NCI-H1092 (cell line): ENCODE measurements at regions not wholly inside any gene's neighbourhood (a gene's known extent, or its start where the extent isn't known, plus 50 kb on each side); places are given as distances from the start of the nearest gene placed in this dataset.

Experiments used
- DNase-seq: peaks from one replicate; lab custom pipeline; 2025; lab: John Stamatoyannopoulos, UW

DNA sequence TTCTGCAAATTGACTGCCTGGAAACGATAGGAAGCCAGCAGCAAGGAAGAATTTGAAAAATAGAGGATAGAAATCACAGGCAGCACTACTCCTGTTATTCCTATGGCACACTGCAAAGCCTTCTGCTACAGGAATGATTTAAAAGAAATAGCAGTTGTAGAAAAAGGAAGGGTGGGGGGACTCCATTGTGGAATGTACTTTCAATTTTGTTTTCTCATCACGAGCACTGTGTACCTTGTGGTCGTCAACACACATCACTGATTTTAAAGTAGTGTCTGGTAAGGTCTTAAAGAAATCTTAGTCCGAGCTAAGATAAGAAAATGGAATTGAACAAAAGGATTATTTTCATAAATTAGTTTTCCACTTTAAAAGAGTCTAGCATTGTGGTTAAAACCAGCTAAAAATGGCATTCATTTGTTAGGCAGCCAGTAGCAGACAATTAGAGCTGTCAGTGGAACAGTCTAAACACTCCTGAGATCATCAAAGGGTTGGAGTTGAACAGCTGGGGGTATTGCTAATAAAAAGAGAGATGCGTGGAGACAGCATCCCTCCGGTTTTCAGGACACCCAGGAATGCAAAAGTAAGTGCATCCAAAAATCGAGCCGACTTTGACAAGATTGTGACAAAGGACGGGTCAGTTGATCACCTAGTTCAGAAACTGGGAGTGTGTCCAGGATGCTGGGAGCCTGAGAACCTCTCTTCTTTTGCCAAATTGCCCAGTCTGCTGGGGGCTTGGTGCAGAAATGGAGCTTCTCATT is 97.8 kb upstream of the WWC1 start:
- no peak for DNase-seq

DNA sequence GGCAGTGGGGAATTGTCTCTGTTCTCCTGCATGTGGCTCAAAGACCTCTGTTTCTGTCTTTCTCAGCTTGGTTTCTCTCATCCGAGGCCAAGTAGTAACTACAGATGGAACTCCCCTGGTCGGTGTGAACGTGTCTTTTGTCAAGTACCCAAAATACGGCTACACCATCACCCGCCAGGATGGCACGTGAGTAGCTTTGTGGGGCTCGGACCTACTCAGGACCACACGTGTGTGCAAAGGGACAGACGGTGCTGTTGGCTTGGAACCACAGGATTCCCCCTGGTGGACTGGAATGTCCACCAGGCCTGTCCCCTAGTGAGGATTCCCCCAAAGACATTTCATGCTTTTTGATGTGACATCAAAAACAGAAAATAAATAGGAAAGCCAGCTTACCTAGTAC is 96.3 kb upstream of the WWC1 start:
- DNase-seq: no peak

DNA sequence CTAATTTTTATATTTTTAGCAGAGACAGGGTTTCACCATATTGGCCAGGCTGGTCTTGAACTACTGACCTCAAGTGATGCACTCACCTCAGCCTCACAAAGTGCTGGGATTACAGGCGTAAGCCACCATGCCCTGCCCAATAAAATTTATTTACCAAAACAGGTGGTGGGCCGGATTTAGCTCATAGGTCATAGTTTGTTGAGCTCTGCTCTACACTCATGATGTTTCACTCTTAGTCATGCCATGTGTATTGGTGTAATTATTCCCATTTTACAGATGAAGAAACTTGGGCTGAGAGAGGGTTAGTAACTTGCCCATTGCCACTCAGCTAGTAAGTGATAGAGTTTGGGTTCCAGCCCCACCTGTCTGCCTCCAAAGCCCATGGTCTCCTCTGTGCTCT is 93.1 kb upstream of the WWC1 start:
- no peak for DNase-seq

DNA sequence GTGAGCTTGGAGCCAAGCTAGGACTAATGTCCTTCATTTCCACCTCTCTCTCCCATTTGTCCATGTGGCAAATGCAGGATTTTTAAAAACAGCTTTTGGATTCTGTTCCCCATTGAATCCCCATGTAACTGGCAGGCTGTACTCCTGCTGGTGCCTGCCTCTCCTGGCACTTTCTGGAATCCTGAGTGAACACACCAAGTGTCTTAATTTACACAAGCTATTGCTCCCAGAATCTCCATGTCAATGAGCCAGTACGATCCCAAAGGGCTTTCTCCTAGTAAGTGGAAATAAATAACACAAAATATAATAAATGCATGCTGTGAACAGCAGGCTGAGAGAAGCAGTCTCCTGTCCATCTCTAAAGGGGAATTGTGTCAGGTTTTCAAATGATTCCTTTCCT is 88.4 kb upstream of the WWC1 start:
- DNase-seq: no peak

DNA sequence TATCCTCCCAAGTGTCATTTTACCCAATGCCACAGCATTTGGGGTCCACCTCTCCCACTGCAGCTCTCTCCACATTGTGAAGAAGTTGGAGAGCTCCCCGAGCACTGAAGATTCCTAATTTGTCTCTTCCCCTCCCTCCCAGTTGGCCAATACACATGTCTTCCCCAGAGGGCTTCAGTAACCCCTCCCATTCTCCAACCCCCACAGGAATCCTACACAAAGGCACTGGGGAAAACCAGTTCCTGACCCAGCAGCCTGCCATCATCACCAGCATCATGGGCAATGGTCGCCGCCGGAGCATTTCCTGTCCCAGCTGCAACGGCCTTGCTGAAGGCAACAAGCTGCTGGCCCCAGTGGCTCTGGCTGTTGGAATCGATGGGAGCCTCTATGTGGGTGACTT is 87.3 kb upstream of the WWC1 start:
- DNase-seq: no peak

DNA sequence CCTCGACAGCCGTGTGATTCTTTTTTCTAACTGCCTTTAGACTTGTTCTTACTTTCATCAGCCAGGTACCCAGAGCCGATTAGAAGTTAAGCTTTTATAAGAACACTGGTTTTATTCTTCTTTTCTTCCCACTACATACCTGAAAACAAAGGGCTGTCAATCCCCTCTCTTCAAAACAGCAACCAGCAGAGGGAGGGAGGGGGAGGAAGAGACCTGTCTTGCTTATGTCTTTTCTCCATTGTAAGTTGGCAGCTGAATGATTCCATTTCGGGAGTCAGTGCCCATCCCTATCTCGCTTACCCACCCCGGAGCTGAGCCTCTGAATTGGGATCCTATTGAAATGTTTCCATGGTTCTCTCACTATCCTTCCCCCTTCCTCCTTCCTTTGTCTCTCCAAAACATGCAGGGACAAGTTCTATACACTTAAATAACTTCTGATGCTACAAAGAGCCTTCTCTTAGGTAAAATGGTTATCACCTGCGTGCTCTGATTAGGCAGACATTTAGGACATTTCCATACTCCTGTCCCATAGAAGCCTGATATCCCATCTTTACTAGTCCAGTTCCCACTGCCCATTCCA is 83.9 kb upstream of the WWC1 start:
- DNase-seq: no peak

DNA sequence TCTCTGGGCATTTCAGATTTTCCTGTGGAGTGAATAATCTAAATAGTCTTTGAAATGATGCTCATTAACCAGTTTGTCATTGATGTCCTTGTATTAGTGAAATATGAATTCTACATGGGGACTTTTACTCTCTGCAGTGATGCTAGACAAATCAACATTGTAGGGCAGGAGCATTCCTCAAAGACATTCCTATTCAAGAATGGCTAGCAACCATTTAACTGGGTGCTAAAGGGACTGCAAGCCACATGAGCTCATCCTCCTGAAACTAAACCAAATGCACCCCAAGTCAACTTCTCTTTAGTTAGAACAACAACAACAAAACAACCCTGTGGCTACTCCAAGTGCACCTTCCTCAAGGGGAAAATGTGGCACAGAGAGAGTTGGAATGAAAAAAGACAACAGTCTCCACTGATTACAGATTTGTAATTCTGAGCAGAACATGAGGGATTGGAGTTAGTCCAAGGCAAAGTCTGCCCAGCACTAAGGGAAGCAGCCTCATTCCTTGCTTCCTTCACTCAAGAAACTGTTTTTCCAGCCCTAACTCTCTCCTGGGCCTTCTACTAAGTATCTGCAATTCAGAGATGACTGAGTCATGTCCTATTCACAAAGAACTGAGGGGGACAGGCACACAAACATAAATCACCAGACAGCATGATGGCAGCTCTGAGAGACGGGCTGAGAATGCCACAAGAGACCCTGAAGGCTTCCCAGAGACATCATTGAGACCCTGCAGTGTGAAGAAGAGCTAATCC is 82.0 kb upstream of the WWC1 start:
- no peak for DNase-seq

DNA sequence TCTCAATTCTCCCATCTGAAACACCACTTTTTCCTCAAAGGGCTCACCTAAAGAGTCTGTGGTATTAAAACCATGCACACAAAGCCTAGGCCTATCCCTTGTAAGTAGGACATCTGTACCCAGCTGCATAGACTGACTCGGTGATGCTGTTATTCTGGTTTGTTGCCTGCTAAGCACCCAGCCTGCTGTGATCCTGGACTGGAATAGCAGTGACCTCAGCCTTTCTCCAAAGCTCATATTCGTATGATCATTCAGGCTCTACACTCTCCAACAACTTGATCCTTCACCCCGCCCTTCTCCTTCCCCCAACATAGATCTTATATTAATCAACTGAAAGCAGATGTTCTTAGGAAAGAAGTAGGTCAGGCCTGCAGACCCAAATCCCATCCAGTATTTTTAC is 81.4 kb upstream of the WWC1 start:
- no peak for DNase-seq

DNA sequence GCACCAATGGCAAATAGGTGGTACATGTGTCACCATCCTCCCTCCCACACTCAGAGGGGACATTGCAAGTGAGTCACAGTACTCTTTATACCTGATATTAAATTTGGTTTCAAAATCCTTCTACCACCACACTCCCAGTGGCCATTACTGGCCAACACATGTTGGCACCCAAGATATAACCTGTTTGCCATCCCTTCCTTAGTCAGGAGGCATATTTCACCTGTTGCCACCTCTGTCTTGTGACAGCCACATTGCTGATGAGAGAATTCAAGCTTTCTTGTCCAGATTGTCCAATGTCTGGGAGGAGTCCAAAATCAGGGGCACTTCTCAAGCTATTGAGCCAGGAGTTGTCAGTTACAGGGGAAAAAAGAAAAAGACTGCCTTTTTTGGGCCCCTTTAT is 80.2 kb upstream of the WWC1 start:
- no peak for DNase-seq

DNA sequence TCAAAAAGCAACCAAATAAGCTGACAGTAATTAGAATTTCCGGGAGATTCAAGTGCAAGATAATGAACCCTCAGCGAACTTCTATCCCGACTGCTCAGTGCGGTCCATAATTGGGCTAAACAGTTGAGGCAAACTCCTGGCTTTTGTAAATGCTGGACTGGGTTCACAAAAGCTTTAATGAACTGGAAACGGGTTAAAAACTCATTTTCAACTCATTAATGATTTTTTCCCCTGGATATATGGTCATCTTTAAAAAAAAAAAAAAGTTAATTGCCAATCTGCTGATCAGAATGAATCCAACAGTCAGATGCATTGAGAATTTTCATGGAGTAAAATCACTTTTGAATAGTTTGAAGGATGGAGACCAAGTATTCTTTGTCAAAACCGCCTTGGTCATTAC is 79.5 kb upstream of the WWC1 start:
- no peak for DNase-seq

DNA sequence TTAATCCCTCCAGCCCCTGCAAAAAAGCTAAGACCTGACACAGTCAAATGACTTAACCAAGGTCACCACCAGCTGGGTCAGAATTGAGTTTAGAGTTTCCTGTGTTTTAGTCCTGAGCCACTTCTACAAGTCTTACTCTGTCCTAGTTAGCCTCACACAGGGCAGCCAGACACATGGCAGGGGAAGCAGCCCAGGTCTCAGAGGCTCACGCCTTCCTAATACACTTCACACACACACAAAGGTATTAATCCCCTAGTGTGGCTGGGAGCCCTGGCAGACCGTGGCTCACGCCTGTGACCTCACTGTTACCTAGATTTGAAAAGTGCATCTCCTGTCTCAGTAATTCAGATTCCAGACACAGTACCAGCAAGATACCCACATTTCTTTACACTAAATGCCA is 77.4 kb upstream of the WWC1 start:
- no peak for DNase-seq

DNA sequence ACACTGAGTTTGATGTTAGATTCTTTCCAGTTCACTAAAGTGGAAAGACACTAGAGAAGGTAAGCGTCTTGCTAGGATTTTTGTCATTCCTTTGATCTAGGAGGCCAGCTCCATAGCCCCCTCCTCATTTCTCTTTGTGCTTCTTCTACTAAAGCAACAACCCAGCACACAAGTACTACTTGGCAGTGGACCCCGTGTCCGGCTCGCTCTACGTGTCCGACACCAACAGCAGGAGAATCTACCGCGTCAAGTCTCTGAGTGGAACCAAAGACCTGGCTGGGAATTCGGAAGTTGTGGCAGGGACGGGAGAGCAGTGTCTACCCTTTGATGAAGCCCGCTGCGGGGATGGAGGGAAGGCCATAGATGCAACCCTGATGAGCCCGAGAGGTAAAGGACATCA is 76.6 kb upstream of the WWC1 start:
- no peak for DNase-seq

DNA sequence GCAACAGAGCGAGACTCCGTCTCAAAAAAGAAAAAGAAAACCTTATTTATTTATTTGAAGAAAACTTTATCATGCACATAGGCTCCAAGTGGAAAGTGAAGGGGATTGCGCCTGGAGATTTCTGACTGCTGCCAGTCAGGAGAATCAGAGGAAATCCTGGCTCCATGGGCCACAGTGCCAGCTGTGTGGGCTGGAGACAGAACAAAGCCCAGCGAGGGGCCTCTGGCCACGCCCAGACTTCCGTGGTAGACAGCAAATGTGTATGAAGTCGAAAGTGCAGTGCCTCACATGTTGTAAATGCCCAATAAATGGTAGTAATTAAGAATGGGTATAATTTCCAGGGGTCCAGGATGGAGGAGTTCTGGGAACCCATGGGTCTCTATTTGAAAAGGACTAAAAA is 75.8 kb upstream of the WWC1 start:
- DNase-seq: no peak

DNA sequence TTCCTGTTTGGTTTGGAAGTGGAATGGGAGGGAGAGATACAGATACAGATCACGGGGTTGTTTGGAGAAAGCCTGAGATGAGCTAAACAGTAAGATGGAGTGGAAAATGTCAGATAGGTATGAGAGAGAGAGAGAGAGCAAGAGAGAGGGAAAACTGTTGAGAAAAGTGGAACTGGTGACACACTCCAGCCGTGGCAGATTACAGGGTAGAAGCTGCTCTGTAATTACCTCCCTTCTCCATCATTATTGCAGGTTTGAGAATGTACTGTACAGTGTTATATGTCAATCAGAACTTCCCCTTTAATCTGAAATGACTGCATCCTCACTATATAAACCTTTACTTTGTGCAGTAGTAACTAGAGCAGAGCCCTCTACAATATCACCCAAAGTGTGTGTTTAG is 74.5 kb upstream of the WWC1 start:
- DNase-seq: no peak

DNA sequence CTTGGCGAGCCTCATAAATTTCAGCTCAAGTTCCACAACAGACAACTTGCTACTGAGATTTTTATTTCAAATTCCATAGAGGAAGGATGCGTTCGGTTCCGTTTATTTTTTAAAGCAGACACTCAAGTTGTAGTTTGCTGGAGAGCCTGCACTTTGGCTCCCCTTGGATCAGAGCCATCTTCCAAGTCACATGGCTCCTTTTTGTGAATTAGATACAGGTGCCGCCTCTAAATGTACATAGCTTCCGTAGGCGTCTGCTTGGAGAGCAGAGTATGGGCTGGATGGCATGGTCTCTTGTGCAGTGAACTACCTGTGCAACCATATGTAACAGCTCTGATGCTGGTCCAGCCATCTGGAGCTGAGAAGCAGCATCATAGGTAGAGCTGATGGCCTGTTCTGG is 73.9 kb upstream of the WWC1 start:
- DNase-seq: no peak

DNA sequence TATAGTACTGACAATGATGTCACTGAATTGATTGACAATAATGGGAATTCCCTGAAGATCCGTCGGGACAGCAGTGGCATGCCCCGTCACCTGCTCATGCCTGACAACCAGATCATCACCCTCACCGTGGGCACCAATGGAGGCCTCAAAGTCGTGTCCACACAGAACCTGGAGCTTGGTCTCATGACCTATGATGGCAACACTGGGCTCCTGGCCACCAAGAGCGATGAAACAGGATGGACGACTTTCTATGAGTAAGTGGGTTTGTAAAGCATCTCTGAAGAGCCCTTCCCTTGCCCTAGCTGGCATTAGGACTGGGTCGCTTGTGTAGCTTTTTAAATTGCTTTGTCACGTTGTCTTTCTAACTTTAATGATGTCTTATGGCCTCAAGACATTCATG is 72.7 kb upstream of the WWC1 start:
- no peak for DNase-seq

DNA sequence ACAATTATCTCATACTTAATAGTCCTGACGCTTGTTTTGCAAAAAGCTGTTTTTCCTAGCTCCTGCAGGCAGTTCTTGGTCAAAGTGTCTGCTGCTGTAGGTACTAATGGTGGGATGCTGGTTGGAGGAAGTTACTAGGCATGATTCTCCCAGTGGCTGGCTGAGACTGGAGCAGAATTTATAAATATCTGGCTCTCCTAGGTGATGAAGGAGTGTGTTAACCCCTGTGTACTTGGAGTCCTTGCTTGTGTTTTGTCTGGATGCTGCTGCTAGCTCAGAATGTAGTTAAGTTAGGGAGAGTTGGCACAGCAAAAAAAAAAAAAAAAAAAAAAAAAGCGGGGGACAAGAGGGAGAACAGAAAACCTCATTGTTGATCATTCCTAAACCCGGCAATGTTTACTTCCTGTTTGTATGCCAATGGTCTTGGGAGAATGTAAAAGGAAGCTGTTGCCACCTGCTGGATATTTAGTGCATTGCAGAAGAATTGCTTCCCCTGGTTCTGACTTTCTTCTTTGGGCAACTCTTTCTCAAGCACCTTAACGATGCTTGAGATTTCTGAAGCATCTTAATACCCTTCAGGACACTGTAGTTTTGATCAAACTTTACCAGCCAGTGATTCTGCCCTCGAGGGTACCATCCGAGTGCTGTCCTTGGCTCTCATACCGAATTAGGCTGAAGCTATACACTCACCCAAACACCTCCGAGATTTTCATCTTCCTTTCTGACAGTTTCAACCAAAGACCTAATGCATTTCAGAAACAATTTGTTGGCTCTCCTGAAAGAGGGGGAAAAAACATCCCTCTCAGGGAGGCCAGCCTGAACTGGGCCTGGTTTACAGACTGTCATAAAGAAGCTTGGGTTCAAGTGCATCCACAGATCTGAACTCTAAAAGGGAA is 71.7 kb upstream of the WWC1 start:
- DNase-seq: peak; percentile 21

DNA sequence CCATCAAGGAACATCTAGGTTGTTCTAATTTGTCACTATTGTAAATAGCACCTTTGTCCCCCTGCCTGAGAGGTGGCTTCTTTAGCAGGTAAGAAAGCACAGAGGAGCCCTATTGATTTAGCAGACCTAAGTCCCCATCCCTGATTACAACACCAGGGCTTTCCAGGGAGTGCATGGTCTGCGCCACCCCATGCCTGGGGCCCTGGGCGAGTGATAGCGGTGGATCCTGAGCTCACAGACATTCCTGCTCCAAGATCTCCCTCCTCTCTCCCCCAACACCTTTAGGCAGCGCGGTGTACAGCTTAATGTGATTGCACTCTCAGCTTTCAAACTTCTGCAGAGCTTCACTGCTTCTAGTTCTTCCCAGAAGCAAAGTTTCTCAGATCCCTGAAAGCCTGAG is 67.4 kb upstream of the WWC1 start:
- DNase-seq: no peak

DNA sequence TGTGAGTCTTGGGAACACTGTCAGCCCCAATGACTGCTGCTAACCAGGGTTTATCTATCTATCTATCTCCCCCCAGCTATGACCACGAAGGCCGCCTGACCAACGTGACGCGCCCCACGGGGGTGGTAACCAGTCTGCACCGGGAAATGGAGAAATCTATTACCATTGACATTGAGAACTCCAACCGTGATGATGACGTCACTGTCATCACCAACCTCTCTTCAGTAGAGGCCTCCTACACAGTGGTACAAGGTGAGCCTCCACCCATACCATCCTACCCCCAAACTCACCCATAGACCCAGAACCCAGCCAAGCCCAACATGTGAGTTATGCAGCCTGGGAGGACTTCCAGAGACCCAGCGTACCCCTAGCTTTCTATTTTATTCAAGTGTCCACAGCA is 65.4 kb upstream of the WWC1 start:
- no peak for DNase-seq

DNA sequence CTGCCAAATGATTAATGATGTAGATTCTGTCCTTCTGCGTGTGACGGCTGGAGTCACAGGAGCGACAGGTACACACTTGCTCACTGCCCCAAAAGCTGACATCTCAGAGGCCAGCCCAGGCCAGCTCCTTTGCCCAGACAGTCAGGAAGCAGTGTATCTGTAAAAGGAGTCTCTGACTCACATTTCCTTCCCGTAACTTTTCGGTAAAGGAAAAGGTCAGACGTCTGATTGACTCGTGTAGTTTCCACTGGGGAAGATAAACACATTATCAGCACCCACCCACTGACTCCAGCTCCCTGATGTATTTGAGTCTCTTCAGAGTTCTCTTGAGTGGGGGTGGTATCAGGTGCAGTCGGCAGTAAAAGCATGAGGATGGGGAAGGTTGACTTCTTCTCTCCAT is 64.4 kb upstream of the WWC1 start:
- no peak for DNase-seq

DNA sequence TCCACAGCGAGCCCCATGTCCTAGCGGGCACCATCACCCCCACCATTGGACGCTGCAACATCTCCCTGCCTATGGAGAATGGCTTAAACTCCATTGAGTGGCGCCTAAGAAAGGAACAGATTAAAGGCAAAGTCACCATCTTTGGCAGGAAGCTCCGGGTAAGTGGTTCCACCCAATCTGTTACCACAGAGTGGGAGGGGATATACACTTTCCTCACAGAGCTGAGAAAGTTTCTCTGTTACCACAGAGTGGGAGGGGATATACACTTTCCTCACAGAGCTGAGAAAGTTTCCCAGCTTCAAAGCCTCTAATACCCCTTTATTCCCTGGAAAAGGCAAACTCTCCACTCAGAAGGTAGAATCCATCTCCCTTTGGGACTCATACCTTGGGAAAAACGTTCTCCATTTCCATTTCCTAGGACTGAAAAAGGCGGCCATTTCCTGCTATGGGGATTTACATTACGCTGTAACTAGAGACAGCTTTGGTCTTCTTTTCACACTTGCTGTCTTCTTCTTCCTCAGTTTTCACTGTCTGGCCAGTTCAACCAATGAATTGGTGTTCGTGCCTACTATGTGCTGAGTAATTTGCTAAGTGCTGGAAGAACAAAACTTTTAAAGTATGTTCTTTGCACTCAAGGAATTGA is 63.4 kb upstream of the WWC1 start:
- no peak for DNase-seq

DNA sequence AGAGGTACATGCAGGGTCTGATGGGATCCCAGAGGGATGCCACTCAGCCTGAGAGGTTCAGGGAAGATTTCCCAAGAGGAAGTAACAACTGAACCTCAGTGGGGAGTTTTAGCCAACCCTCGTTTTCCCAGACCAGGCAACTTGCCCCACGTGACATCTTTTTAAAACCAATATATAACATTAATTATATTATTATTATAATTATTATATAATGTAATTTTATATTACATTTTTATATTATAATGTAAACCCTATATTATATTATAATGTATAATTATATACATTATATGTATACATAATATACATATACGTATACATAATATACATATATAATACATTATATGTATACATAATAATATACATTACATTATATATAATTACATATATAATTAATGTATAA is 62.8 kb upstream of the WWC1 start:
- DNase-seq: no peak
